HEK293 (cell line): ENCODE measurements at regions not wholly inside any gene's neighbourhood (a gene's known extent, or its start where the extent isn't known, plus 50 kb on each side); places are given as distances from the start of the nearest gene placed in this dataset.

ENCODE experiments used
- HOXD13 ChIP-seq: sonication (generic); formaldehyde crosslinking; IDR thresholded peaks from 2 replicates; pipeline ENCODE4 v1.8.0; 2022; ENCODE audit warnings: missing genetic modification reagents, borderline replicate concordance
- IKZF3 ChIP-seq: fragments of 450-650 bp; IDR thresholded peaks from 2 replicates; pipeline ENCODE4 v1.5.0; 2018; ENCODE audit warnings: missing biosample characterization, mild to moderate bottlenecking, missing genetic modification characterization, moderate library complexity
- ZFHX2 ChIP-seq: fragments of 450-650 bp; formaldehyde crosslinking; conservative IDR thresholded peaks from 2 replicates; pipeline ENCODE4 v1.5.1; 2016; ENCODE audit warnings: missing biosample characterization, missing genetic modification characterization

DNA sequence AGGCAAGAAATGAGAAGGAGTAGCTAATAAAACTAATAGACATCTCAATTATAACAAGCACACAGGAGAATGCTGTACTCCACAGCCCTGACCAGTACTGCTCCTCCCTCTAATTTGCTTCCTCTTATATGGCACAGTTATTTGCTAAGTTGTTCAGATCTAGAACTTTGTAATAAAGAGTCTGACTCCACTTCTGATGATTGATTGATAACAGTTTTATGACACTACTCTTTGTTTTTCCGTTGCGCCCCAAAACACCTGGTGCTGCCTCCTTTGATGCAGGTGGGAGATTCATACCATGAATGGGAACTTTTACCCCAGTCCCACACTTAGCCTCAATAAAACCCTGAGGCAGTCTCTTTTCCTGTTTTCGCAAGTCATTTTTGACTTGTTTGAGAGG lies 777.7 kb downstream of the GBE1 start:
- no peak for TF ChIP-seq HOXD13 (CRISPR knock-in tag)
- TF ChIP-seq ZFHX2: no peak
- no peak for TF ChIP-seq IKZF3
